Panc1 (cell line): ENCODE measurements at regions not wholly inside any gene's neighbourhood (a gene's known extent, or its start where the extent isn't known, plus 50 kb on each side); places are given as distances from the start of the nearest gene placed in this dataset.

Source experiments
- POLR2AphosphoS5 ChIP-seq: IDR thresholded peaks from 2 replicates; pipeline ENCODE4 v1.6.1; 2012; ENCODE audit warnings: mild to moderate bottlenecking, low read depth, low read length, moderate library complexity
- TCF7L2 ChIP-seq: IDR thresholded peaks from 2 replicates; pipeline ENCODE4 v1.6.1; 2011; ENCODE audit warnings: mild to moderate bottlenecking, low read depth, low read length, inconsistent platforms
- TF ChIP-seq, protein P1 (sequence below): fragments of 450-650 bp; IDR thresholded peaks from 2 replicates; pipeline ENCODE4 v1.5.1; 2017; ENCODE audit warnings: mild to moderate bottlenecking
- TF ChIP-seq, protein P2 (sequence below), 2 experiments: IDR thresholded peaks; 2 replicates each; pipeline ENCODE4 v1.6.1; 2011 to 2012; ENCODE audit warnings: low read depth in 2 of 2, control low read depth in 1 of 2, low read length in 1 of 2, mild to moderate bottlenecking in 1 of 2, moderate library complexity in 1 of 2; ENCODE audit not compliant: insufficient read depth in 1 of 2

DNA sequence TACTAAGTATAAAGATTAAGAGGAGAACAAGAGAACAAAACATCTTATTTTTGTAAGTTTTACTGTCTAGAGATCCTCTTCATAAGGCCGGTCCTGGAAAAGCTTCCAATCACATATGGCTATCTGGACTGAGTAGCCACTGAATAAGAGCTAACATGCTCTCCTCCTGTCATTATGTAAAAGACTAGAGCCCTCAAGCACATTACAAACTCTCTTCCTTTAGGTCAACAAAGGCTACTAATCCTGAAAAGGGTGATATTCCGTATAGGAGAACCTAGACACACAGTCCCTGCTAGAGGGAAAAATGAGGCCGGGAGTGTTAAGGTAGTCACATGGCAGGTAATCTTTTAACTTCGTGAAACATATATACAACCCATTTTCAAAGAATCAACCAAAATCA lies 665.6 kb downstream of the EFNA5 start:
- TF ChIP-seq, protein P1, sequence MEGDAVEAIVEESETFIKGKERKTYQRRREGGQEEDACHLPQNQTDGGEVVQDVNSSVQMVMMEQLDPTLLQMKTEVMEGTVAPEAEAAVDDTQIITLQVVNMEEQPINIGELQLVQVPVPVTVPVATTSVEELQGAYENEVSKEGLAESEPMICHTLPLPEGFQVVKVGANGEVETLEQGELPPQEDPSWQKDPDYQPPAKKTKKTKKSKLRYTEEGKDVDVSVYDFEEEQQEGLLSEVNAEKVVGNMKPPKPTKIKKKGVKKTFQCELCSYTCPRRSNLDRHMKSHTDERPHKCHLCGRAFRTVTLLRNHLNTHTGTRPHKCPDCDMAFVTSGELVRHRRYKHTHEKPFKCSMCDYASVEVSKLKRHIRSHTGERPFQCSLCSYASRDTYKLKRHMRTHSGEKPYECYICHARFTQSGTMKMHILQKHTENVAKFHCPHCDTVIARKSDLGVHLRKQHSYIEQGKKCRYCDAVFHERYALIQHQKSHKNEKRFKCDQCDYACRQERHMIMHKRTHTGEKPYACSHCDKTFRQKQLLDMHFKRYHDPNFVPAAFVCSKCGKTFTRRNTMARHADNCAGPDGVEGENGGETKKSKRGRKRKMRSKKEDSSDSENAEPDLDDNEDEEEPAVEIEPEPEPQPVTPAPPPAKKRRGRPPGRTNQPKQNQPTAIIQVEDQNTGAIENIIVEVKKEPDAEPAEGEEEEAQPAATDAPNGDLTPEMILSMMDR, result no peak
- TF ChIP-seq POLR2AphosphoS5 (no peak), TCF7L2 (no peak)
- TF ChIP-seq, protein P2, sequence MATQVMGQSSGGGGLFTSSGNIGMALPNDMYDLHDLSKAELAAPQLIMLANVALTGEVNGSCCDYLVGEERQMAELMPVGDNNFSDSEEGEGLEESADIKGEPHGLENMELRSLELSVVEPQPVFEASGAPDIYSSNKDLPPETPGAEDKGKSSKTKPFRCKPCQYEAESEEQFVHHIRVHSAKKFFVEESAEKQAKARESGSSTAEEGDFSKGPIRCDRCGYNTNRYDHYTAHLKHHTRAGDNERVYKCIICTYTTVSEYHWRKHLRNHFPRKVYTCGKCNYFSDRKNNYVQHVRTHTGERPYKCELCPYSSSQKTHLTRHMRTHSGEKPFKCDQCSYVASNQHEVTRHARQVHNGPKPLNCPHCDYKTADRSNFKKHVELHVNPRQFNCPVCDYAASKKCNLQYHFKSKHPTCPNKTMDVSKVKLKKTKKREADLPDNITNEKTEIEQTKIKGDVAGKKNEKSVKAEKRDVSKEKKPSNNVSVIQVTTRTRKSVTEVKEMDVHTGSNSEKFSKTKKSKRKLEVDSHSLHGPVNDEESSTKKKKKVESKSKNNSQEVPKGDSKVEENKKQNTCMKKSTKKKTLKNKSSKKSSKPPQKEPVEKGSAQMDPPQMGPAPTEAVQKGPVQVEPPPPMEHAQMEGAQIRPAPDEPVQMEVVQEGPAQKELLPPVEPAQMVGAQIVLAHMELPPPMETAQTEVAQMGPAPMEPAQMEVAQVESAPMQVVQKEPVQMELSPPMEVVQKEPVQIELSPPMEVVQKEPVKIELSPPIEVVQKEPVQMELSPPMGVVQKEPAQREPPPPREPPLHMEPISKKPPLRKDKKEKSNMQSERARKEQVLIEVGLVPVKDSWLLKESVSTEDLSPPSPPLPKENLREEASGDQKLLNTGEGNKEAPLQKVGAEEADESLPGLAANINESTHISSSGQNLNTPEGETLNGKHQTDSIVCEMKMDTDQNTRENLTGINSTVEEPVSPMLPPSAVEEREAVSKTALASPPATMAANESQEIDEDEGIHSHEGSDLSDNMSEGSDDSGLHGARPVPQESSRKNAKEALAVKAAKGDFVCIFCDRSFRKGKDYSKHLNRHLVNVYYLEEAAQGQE (IDR thresholded peaks at IDR 0.05; ENCODE audit: insufficient read depth in 1 of 2, low read depth in 2 of 2, low read length in 1 of 2), result no peak
